Kidney (tissue), 13 donors: ENCODE measurements at regions not wholly inside any gene's neighbourhood (a gene's known extent, or its start where the extent isn't known, plus 50 kb on each side); places are given as distances from the start of the nearest gene placed in this dataset.
"Not testable (repeated sequence)": the region's sequence is repeated elsewhere in the genome, so short reads cannot be mapped to it uniquely, and the experiment has no call there.

Source experiments
- DNase-seq, 5 donors: peaks; one replicate each; pipeline ENCODE4 v3.0.0-alpha.2; 2013 to 2020
- FAIRE-seq: peaks from 2 replicates; lab custom pipeline; 2012; peaks lifted over from hg19 to GRCh38; lab: Jason Lieb, UNC
- H3K27ac ChIP-seq, 2 donors: one replicate each; pipeline ENCODE4 v1.7.0; 2013; ENCODE audit warnings: low read depth in 2 of 2, low read length in 2 of 2, inconsistent platforms in 1 of 2
- H3K27me3 ChIP-seq: one replicate; pipeline ENCODE4 v1.7.1; 2013; ENCODE audit warnings: low read length, inconsistent platforms; ENCODE audit not compliant: control insufficient read depth, insufficient read depth
- H3K36me3 ChIP-seq, 3 donors: one replicate each; pipeline versions ENCODE4 v1.7.0 to v1.7.1; 2013; ENCODE audit warnings: low read length in 3 of 3, control low read depth in 1 of 3, inconsistent platforms in 1 of 3; ENCODE audit not compliant: insufficient read depth in 3 of 3, control insufficient read depth in 2 of 3
- H3K4me1 ChIP-seq, 3 donors: one replicate each; pipeline versions ENCODE4 v1.7.0 to v1.7.1; 2013; ENCODE audit warnings: low read length in 3 of 3, inconsistent platforms in 1 of 3, low read depth in 1 of 3; ENCODE audit not compliant: control insufficient read depth in 2 of 3, insufficient read depth in 2 of 3
- H3K4me3 ChIP-seq, 3 donors: one replicate each; pipeline versions ENCODE4 v1.7.0 to v1.8.1; 2013; ENCODE audit warnings: low read length in 3 of 3, control low read depth in 1 of 3, inconsistent platforms in 1 of 3
- H3K9ac ChIP-seq, 3 donors: one replicate each; pipeline versions ENCODE4 v1.7.0 to v1.7.1; 2013; ENCODE audit warnings: low read length in 3 of 3, control low read depth in 1 of 3, inconsistent platforms in 1 of 3
- H3K9me3 ChIP-seq, 3 donors: one replicate each; pipeline versions ENCODE4 v1.7.0 to v1.7.1; 2013; ENCODE audit warnings: low read length in 3 of 3, control low read depth in 1 of 3, inconsistent platforms in 1 of 3; ENCODE audit not compliant: control insufficient read depth in 2 of 3, insufficient read depth in 1 of 3
- intact Hi-C: fragments of 100-400 bp; cut with DNase I; formaldehyde crosslinking; loops from one replicate; pipeline ENCODE4 v1.11.1; 2022
- TF ChIP-seq, protein P1 (sequence below): IDR thresholded peaks from 3 replicates; pipeline ENCODE4 v1.5.1; 2012; ENCODE audit warnings: mild to moderate bottlenecking, moderate library complexity, borderline replicate concordance; ENCODE audit not compliant: insufficient read depth; ENCODE audit errors: extremely low read depth
- donor health status: control.
- donor health status: control.
- donor health status: control.
- donor health status: control.
- donor health status: control.
- donor health status: DM: yes; HTN: yes; CAD: no.
- donor health status: Normal renal cell carcinoma (clear cell type).

DNA sequence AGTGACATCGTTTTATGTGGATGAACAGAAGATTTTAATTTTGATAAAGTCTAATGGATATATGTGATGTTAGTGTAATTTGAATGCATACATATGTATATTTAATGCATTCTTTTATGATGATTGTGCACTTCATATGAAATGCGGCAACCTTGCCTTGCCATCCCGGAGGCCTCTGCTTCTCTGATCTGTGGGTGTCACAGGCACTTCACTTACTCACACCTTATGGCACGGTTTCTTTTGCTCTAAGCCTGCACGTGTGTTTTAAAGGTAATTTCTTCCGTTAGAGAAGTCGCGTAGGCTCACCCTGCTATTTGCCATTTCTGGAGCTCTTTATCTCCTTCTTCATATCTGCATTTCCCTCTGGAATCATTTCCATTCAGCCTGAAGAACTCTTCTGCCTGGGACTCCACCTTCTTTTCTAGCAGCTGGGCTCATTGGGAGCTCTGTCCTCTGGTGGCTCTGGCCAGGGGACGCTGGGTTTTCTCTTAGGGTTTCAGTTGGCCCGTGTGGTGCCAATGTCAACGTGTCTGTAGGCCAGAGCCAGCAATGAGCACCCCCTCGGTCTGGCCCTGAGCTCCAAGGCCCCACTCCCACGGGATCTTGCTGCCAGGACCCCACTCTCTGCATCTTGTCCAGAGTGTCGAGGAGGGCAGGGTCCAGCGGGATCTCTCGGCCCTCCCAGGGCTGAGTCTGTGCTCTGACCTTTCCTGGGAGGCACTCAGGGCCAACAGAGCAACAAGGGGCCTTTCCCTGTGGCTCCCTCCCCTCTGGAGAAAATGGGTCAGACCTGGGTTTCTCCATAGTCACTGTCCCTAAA lies 97.3 kb downstream of the RTP5 start:
- no peak for DNase-seq

DNA sequence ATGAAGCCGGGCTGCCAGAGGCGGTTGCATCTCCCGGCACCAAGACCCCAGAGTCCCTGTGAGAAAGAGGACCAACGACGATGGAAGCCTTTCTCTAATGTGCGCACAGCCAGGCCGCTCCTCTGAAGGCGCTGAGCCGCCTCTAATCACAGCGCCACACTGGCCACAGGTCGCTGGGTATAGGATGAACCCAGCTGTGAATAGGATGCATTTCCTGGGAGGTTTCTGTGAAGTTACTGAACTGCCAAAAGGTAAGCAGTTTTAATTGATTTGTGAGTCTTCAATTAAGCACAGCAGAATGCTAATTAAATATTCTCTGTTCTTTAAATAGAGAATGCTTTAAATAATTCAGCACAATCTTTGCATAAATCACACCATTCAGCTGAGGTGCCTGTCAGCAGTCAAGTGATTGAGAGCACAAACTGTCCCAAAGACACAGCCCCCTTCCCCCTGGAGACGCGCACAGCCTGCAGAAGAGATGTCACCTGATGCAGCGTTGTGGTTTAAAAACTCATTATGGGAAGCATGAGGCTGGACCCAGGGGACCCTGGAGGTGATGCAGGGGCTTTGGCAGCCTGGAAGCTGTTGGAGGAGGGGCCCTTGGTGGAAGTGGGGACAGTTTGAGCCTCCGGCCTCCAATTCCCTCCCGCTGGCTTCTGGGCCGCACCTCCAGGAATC lies 98.1 kb downstream of the RTP5 start:
- FAIRE-seq = no peak
- no peaks in the 10 kb centered on the region for H3K27me3 ChIP-seq
- no peaks in the 10 kb centered on the region for H3K36me3 ChIP-seq
- peak in 2 of 5 donors; percentile 14 to 23 for DNase-seq
- no peak overlapping the region for H3K27ac ChIP-seq
- TF ChIP-seq, protein P1, sequence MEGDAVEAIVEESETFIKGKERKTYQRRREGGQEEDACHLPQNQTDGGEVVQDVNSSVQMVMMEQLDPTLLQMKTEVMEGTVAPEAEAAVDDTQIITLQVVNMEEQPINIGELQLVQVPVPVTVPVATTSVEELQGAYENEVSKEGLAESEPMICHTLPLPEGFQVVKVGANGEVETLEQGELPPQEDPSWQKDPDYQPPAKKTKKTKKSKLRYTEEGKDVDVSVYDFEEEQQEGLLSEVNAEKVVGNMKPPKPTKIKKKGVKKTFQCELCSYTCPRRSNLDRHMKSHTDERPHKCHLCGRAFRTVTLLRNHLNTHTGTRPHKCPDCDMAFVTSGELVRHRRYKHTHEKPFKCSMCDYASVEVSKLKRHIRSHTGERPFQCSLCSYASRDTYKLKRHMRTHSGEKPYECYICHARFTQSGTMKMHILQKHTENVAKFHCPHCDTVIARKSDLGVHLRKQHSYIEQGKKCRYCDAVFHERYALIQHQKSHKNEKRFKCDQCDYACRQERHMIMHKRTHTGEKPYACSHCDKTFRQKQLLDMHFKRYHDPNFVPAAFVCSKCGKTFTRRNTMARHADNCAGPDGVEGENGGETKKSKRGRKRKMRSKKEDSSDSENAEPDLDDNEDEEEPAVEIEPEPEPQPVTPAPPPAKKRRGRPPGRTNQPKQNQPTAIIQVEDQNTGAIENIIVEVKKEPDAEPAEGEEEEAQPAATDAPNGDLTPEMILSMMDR = no peak
- H3K4me1 ChIP-seq = no peaks in the 10 kb centered on the region
- H3K9ac ChIP-seq = no peak overlapping the region
- H3K9me3 ChIP-seq = no peaks in the 10 kb centered on the region
- H3K4me3 ChIP-seq = no peak overlapping the region
- intact Hi-C loops = no loop called here

More for the DNA sequence above, 97.3 kb downstream of the RTP5 start:
- Histone ChIP-seq H3K9me3 (no peaks in the 10 kb centered on the region), H3K4me1 (no peaks in the 10 kb centered on the region), H3K36me3 (no peaks in the 10 kb centered on the region), H3K27ac (no peak overlapping the region), H3K9ac (no peak overlapping the region), H3K27me3 (no peaks in the 10 kb centered on the region), H3K4me3 (no peak overlapping the region)
- intact Hi-C loops = no loop called here
- FAIRE-seq = no peak
- TF ChIP-seq, protein P1 = no peak

DNA sequence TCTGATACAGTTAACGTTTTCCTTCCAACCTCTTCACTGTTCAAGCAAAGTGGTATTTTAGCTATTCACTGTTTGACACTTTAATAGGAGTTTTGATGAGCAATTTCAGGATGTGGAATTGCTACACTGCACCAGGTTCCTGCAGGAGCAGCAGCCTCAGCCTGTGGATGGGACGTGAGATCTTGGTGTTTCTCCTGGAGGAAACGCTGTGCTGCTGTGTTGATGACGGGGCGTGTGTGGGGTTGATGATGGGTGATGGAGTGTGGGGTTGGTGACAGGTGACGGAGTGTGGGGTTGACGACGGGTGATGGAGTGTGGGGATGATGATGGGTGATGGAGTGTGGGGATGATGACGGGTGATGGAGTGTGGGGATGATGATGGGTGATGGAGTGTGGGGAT lies 98.9 kb downstream of the RTP5 start:
- no peaks in the 10 kb centered on the region for H3K4me1 ChIP-seq
- intact Hi-C loops = no loop called here
- TF ChIP-seq, protein P1 = no peak
- FAIRE-seq (no peak), DNase-seq (no peak)
- H3K4me3 ChIP-seq = no peak overlapping the region
- no peak overlapping the region for H3K27ac ChIP-seq
- H3K27me3 ChIP-seq = no peaks in the 10 kb centered on the region
- no peaks in the 10 kb centered on the region for H3K9me3 ChIP-seq
- H3K9ac ChIP-seq = no peak overlapping the region
- no peaks in the 10 kb centered on the region for H3K36me3 ChIP-seq

DNA sequence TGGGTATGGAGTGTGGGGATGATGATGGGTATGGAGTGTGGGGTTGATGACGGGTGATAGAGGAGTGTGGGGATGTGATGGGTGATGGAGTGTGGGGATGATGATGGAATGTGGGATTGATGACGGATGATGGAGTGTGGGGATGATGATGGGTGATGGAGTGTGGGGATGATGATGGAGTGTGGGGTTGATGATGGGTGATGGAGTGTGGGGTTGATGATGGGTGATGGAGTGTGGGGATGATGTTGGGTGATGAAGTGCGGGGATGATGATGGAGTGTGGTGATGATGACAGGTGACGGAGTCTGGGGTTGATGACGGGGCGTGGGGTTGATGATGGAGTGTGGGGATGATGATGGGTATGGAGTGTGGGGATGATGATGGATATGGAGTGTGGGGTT lies 99.7 kb downstream of the RTP5 start:
- intact Hi-C loops, H3K9me3 ChIP-seq, FAIRE-seq: not testable (repeated sequence)

More for the DNA sequence above, 99.7 kb downstream of the RTP5 start:
- H3K9ac ChIP-seq, H3K36me3 ChIP-seq, H3K27ac ChIP-seq, H3K27me3 ChIP-seq, H3K4me3 ChIP-seq, DNase-seq, H3K4me1 ChIP-seq: not testable (repeated sequence)
